GM23338 (cell line): ENCODE measurements at regions not wholly inside any gene's neighbourhood (a gene's known extent, or its start where the extent isn't known, plus 50 kb on each side); places are given as distances from the start of the nearest gene placed in this dataset.

Experiments
- ATAC-seq: fragments of 200-7000 bp; cut with Tn5 transposase; 3 replicates; pipeline ENCODE4 v1.9.1; 2020
- DNase-seq: peaks from one replicate; pipeline ENCODE4 v3.0.0-alpha.2; 2015; ENCODE audit warnings: low spot score
- H2AFZ ChIP-seq: fragments of 200-600 bp; sonication (generic); 2 replicates; pipeline ENCODE4 v1.8.0; 2016; ENCODE audit warnings: antibody characterized with exemption, mild to moderate bottlenecking, moderate library complexity
- H3F3A ChIP-seq: fragments of 200-600 bp; sonication (generic); replicated peaks from 2 replicates; pipeline ENCODE4 v1.8.0; 2017; ENCODE audit warnings: antibody characterized with exemption, mixed run types, low read depth
- H3K27ac ChIP-seq: fragments of 200-600 bp; sonication (generic); 2 replicates; pipeline ENCODE4 v1.6.1; 2016; ENCODE audit warnings: low read depth
- H3K27me3 ChIP-seq: fragments of 200-600 bp; sonication (generic); 2 replicates; pipeline ENCODE4 v1.8.0; 2016; ENCODE audit warnings: mild to moderate bottlenecking, mixed run types, moderate library complexity; ENCODE audit not compliant: insufficient read depth
- H3K36me3 ChIP-seq: fragments of 200-600 bp; sonication (generic); 2 replicates; pipeline ENCODE4 v1.8.0; 2016; ENCODE audit warnings: mild to moderate bottlenecking; ENCODE audit not compliant: insufficient read depth
- H3K4me1 ChIP-seq: fragments of 200-600 bp; sonication (generic); 2 replicates; pipeline ENCODE4 v1.8.0; 2016; ENCODE audit warnings: mild to moderate bottlenecking, moderate library complexity; ENCODE audit not compliant: insufficient read depth
- H3K4me2 ChIP-seq: fragments of 200-600 bp; sonication (generic); 2 replicates; pipeline ENCODE4 v1.7.1; 2017; ENCODE audit warnings: mixed run types
- H3K4me3 ChIP-seq: fragments of 200-600 bp; sonication (generic); 2 replicates; pipeline ENCODE4 v1.6.1; 2016; ENCODE audit warnings: mixed run types
- H3K79me2 ChIP-seq: fragments of 200-600 bp; sonication (generic); replicated peaks from 2 replicates; pipeline ENCODE4 v1.8.0; 2017; ENCODE audit warnings: mild to moderate bottlenecking; ENCODE audit not compliant: insufficient read depth
- H3K9me2 ChIP-seq: fragments of 200-600 bp; sonication (generic); 2 replicates; pipeline ENCODE4 v1.8.0; 2017; ENCODE audit not compliant: insufficient read depth
- H4K20me1 ChIP-seq: fragments of 200-600 bp; sonication (generic); replicated peaks from 2 replicates; pipeline ENCODE4 v1.8.0; 2017; ENCODE audit warnings: mild to moderate bottlenecking; ENCODE audit not compliant: insufficient read depth
- H3K27ac Mint-ChIP-seq: 2 replicates; pipeline ENCODE4 v1.8.0; 2020; ENCODE audit warnings: inconsistent platforms, mild to moderate bottlenecking, moderate library complexity, mixed read lengths
- H3K27me3 Mint-ChIP-seq: 3 replicates; pipeline ENCODE4 v1.8.0; 2022; ENCODE audit warnings: low read depth, mild to moderate bottlenecking, moderate library complexity, mixed read lengths, inconsistent platforms; ENCODE audit not compliant: insufficient read depth, poor library complexity
- H3K36me3 Mint-ChIP-seq: 3 replicates; pipeline ENCODE4 v1.8.0; 2021; ENCODE audit warnings: low read depth, mild to moderate bottlenecking, inconsistent platforms, moderate library complexity, mixed read lengths
- H3K4me1 Mint-ChIP-seq: 3 replicates; pipeline ENCODE4 v1.8.0; 2020; ENCODE audit warnings: mild to moderate bottlenecking, inconsistent platforms, mixed read lengths
- H3K4me3 Mint-ChIP-seq: 3 replicates; pipeline ENCODE4 v1.8.0; 2021; ENCODE audit warnings: moderate library complexity, mild to moderate bottlenecking, inconsistent platforms, mixed read lengths
- H3K9me3 Mint-ChIP-seq: 3 replicates; pipeline ENCODE4 v1.8.0; 2020; ENCODE audit warnings: moderate library complexity, mild to moderate bottlenecking, inconsistent platforms, mixed read lengths
- CREB1 ChIP-seq: fragments of 250-450 bp; sonication (Bioruptor Pico); IDR thresholded peaks from 2 replicates; pipeline ENCODE4 v1.5.0; 2020; ENCODE audit warnings: low read depth, mild to moderate bottlenecking, moderate library complexity
- EZH2 ChIP-seq: fragments of 200-600 bp; sonication (generic); IDR thresholded peaks from one replicate; pipeline ENCODE4 v1.8.0; 2017; ENCODE audit warnings: antibody characterized with exemption, mild to moderate bottlenecking, low read depth; ENCODE audit not compliant: unreplicated experiment
- JUNB ChIP-seq: IDR thresholded peaks from one replicate; pipeline ENCODE4 v1.6.1; 2016; ENCODE audit warnings: antibody characterized with exemption; ENCODE audit not compliant: unreplicated experiment
- NANOG ChIP-seq: IDR thresholded peaks from 2 replicates; pipeline ENCODE4 v1.6.1; 2016; ENCODE audit warnings: antibody characterized with exemption, borderline replicate concordance
- POLR2AphosphoS5 ChIP-seq: IDR thresholded peaks from 2 replicates; pipeline ENCODE4 v1.6.1; 2016; ENCODE audit warnings: antibody characterized with exemption, low read depth
- STAT1 ChIP-seq: IDR thresholded peaks from one replicate; pipeline ENCODE4 v1.6.1; 2016; ENCODE audit warnings: antibody characterized with exemption; ENCODE audit not compliant: unreplicated experiment
- ZNF114 ChIP-seq: fragments of 250-450 bp; sonication (Bioruptor Pico); IDR thresholded peaks from 2 replicates; pipeline ENCODE4 v1.5.0; 2020; ENCODE audit warnings: mild to moderate bottlenecking, moderate library complexity
- TF ChIP-seq, protein P1 (sequence below): IDR thresholded peaks from one replicate; pipeline ENCODE4 v1.6.1; 2018; ENCODE audit warnings: antibody characterized with exemption; ENCODE audit not compliant: unreplicated experiment
- TF ChIP-seq, protein P2 (sequence below): fragments of 250-450 bp; sonication (Bioruptor Pico); IDR thresholded peaks from 2 replicates; pipeline ENCODE4 v1.5.0; 2020; ENCODE audit warnings: mild to moderate bottlenecking, moderate library complexity
- TF ChIP-seq, protein P3 (sequence below): IDR thresholded peaks from 2 replicates; pipeline ENCODE4 v1.6.1; 2016; ENCODE audit warnings: antibody characterized with exemption
- TF ChIP-seq, protein P4 (sequence below), 2 experiments: fragments of 200-600 bp in 1 of 2; sonication (generic) in 1 of 2; conservative IDR thresholded peaks; 2 replicates each; pipeline versions ENCODE4 v1.5.1 to v1.6.1; 2016 to 2017; ENCODE audit warnings: antibody characterized with exemption in 2 of 2, low read depth in 2 of 2, mild to moderate bottlenecking in 2 of 2, moderate library complexity in 1 of 2

DNA sequence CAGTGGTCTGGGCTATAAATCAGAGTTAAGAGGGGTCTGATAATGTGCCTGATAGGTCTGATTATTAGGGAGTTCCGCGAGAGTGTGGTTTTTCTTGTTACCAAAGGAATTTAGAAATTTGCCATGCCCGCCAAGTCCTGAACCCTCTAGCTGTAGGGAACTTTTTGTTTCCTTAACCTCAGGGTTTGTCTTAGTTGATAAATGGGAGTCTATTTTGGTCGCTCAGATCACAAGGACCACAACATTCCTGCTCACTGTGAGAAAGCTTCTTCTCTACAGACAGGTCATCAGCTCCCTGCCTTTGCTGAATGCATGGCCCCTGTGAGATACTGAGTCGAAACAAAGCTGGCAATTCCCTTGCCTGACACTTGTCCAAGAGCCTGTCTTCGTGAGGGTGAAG is 497.8 kb downstream of the HS3ST4 start:
- no peak overlapping the region for H3K4me3 Mint-ChIP-seq
- H3K27me3 ChIP-seq, result no peaks in the 10 kb centered on the region
- no peaks in the 10 kb centered on the region for H4K20me1 ChIP-seq
- H3K36me3 ChIP-seq, result no peaks in the 10 kb centered on the region
- H3K27ac Mint-ChIP-seq, result no peak overlapping the region
- peaks cover 13% of the 10 kb centered on the region; the same call in 1 of the 3 replicates for H3K36me3 Mint-ChIP-seq
- H3K79me2 ChIP-seq, result no peaks in the 10 kb centered on the region
- H3K27me3 Mint-ChIP-seq, result no peaks in the 10 kb centered on the region
- H3K4me1 ChIP-seq, result no peaks in the 10 kb centered on the region
- peaks cover 5% of the 10 kb centered on the region; the same call in 1 of the 2 replicates for H3K9me2 ChIP-seq
- no peak overlapping the region for H3K4me2 ChIP-seq
- H3K4me1 Mint-ChIP-seq, result no peaks in the 10 kb centered on the region
- no peaks in the 10 kb centered on the region; the same call in 1 of the 2 replicates for H3F3A ChIP-seq
- TF ChIP-seq, protein P1, sequence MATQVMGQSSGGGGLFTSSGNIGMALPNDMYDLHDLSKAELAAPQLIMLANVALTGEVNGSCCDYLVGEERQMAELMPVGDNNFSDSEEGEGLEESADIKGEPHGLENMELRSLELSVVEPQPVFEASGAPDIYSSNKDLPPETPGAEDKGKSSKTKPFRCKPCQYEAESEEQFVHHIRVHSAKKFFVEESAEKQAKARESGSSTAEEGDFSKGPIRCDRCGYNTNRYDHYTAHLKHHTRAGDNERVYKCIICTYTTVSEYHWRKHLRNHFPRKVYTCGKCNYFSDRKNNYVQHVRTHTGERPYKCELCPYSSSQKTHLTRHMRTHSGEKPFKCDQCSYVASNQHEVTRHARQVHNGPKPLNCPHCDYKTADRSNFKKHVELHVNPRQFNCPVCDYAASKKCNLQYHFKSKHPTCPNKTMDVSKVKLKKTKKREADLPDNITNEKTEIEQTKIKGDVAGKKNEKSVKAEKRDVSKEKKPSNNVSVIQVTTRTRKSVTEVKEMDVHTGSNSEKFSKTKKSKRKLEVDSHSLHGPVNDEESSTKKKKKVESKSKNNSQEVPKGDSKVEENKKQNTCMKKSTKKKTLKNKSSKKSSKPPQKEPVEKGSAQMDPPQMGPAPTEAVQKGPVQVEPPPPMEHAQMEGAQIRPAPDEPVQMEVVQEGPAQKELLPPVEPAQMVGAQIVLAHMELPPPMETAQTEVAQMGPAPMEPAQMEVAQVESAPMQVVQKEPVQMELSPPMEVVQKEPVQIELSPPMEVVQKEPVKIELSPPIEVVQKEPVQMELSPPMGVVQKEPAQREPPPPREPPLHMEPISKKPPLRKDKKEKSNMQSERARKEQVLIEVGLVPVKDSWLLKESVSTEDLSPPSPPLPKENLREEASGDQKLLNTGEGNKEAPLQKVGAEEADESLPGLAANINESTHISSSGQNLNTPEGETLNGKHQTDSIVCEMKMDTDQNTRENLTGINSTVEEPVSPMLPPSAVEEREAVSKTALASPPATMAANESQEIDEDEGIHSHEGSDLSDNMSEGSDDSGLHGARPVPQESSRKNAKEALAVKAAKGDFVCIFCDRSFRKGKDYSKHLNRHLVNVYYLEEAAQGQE, result no peak
- TF ChIP-seq CREB1 (CRISPR knock-in tag), result no peak
- TF ChIP-seq ZNF114 (CRISPR knock-in tag), result no peak
- TF ChIP-seq JUNB, result no peak
- TF ChIP-seq EZH2, result no peak
- no peak for TF ChIP-seq STAT1
- TF ChIP-seq, protein P2, sequence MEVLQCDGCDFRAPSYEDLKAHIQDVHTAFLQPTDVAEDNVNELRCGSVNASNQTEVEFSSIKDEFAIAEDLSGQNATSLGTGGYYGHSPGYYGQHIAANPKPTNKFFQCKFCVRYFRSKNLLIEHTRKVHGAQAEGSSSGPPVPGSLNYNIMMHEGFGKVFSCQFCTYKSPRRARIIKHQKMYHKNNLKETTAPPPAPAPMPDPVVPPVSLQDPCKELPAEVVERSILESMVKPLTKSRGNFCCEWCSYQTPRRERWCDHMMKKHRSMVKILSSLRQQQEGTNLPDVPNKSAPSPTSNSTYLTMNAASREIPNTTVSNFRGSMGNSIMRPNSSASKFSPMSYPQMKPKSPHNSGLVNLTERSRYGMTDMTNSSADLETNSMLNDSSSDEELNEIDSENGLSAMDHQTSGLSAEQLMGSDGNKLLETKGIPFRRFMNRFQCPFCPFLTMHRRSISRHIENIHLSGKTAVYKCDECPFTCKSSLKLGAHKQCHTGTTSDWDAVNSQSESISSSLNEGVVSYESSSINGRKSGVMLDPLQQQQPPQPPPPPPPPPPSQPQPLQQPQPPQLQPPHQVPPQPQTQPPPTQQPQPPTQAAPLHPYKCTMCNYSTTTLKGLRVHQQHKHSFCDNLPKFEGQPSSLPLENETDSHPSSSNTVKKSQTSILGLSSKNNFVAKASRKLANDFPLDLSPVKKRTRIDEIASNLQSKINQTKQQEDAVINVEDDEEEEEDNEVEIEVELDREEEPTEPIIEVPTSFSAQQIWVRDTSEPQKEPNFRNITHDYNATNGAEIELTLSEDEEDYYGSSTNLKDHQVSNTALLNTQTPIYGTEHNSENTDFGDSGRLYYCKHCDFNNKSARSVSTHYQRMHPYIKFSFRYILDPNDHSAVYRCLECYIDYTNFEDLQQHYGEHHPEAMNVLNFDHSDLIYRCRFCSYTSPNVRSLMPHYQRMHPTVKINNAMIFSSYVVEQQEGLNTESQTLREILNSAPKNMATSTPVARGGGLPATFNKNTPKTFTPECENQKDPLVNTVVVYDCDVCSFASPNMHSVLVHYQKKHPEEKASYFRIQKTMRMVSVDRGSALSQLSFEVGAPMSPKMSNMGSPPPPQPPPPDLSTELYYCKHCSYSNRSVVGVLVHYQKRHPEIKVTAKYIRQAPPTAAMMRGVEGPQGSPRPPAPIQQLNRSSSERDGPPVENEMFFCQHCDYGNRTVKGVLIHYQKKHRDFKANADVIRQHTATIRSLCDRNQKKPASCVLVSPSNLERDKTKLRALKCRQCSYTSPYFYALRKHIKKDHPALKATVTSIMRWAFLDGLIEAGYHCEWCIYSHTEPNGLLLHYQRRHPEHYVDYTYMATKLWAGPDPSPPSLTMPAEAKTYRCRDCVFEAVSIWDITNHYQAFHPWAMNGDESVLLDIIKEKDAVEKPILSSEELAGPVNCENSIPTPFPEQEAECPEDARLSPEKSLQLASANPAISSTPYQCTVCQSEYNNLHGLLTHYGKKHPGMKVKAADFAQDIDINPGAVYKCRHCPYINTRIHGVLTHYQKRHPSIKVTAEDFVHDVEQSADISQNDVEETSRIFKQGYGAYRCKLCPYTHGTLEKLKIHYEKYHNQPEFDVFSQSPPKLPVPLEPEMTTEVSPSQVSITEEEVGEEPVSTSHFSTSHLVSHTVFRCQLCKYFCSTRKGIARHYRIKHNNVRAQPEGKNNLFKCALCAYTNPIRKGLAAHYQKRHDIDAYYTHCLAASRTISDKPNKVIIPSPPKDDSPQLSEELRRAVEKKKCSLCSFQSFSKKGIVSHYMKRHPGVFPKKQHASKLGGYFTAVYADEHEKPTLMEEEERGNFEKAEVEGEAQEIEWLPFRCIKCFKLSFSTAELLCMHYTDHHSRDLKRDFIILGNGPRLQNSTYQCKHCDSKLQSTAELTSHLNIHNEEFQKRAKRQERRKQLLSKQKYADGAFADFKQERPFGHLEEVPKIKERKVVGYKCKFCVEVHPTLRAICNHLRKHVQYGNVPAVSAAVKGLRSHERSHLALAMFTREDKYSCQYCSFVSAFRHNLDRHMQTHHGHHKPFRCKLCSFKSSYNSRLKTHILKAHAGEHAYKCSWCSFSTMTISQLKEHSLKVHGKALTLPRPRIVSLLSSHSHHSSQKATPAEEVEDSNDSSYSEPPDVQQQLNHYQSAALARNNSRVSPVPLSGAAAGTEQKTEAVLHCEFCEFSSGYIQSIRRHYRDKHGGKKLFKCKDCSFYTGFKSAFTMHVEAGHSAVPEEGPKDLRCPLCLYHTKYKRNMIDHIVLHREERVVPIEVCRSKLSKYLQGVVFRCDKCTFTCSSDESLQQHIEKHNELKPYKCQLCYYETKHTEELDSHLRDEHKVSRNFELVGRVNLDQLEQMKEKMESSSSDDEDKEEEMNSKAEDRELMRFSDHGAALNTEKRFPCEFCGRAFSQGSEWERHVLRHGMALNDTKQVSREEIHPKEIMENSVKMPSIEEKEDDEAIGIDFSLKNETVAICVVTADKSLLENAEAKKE, result no peak
- no peak for TF ChIP-seq POLR2AphosphoS5
- TF ChIP-seq, protein P3, sequence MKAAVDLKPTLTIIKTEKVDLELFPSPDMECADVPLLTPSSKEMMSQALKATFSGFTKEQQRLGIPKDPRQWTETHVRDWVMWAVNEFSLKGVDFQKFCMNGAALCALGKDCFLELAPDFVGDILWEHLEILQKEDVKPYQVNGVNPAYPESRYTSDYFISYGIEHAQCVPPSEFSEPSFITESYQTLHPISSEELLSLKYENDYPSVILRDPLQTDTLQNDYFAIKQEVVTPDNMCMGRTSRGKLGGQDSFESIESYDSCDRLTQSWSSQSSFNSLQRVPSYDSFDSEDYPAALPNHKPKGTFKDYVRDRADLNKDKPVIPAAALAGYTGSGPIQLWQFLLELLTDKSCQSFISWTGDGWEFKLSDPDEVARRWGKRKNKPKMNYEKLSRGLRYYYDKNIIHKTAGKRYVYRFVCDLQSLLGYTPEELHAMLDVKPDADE, result no peak
- no peak for TF ChIP-seq NANOG
- TF ChIP-seq, protein P4, sequence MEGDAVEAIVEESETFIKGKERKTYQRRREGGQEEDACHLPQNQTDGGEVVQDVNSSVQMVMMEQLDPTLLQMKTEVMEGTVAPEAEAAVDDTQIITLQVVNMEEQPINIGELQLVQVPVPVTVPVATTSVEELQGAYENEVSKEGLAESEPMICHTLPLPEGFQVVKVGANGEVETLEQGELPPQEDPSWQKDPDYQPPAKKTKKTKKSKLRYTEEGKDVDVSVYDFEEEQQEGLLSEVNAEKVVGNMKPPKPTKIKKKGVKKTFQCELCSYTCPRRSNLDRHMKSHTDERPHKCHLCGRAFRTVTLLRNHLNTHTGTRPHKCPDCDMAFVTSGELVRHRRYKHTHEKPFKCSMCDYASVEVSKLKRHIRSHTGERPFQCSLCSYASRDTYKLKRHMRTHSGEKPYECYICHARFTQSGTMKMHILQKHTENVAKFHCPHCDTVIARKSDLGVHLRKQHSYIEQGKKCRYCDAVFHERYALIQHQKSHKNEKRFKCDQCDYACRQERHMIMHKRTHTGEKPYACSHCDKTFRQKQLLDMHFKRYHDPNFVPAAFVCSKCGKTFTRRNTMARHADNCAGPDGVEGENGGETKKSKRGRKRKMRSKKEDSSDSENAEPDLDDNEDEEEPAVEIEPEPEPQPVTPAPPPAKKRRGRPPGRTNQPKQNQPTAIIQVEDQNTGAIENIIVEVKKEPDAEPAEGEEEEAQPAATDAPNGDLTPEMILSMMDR (conservative IDR thresholded peaks at IDR 0.05; ENCODE audit: low read depth in 2 of 2), result no peak
- H3K9me3 Mint-ChIP-seq, result peaks cover 78% of the 10 kb centered on the region
- ATAC-seq, result no peak
- DNase-seq, result no peak
- H3K27ac ChIP-seq, result no peak overlapping the region
- no peak overlapping the region for H3K4me3 ChIP-seq
- H2AFZ ChIP-seq, result no peak overlapping the region
